WTC11 (cell line): ENCODE measurements at regions not wholly inside any gene's neighbourhood (a gene's known extent, or its start where the extent isn't known, plus 50 kb on each side); places are given as distances from the start of the nearest gene placed in this dataset.

ENCODE experiments used
- ATF1 ChIP-seq: sonication (generic); formaldehyde crosslinking; IDR thresholded peaks from 2 replicates; pipeline ENCODE4 v1.8.1; 2023; ENCODE audit warnings: mild to moderate bottlenecking, moderate library complexity, missing genetic modification reagents
- ATF3 ChIP-seq: sonication (generic); formaldehyde crosslinking; conservative IDR thresholded peaks from 2 replicates; pipeline ENCODE4 v1.8.1; 2022; ENCODE audit warnings: mild to moderate bottlenecking, missing genetic modification reagents
- CTCF ChIP-seq: fragments of 200-600 bp; IDR thresholded peaks from 2 replicates; pipeline ENCODE4 v1.8.0; 2022; ENCODE audit warnings: antibody characterized with exemption
- SP1 ChIP-seq: sonication (generic); formaldehyde crosslinking; conservative IDR thresholded peaks from 2 replicates; pipeline ENCODE4 v1.8.1; 2022; ENCODE audit warnings: missing genetic modification reagents
- TEAD4 ChIP-seq: sonication (generic); formaldehyde crosslinking; IDR thresholded peaks from 2 replicates; pipeline ENCODE4 v1.8.0; 2022; ENCODE audit warnings: mild to moderate bottlenecking, missing genetic modification reagents
- TP53 ChIP-seq: sonication (generic); formaldehyde crosslinking; IDR thresholded peaks from 2 replicates; pipeline ENCODE4 v1.8.1; 2023; ENCODE audit warnings: mild to moderate bottlenecking, missing genetic modification reagents

- TF ChIP-seq CTCF (no peak), TP53 (CRISPR knock-in tag) (no peak), ATF3 (CRISPR knock-in tag) (no peak), ATF1 (CRISPR knock-in tag) (no peak), TEAD4 (no peak), SP1 (CRISPR knock-in tag) (no peak)
Observed at GRCh38 chr4:35644591-35644990, 599.7 kb downstream of the ARAP2 start.
